ENCODE measurements at regions not wholly inside any gene's neighbourhood (a gene's known extent, or its start where the extent isn't known, plus 50 kb on each side); places are given as distances from the start of the nearest gene placed in this dataset.

- Histone ChIP-seq H3K27me3 (ENCODE audit: low read depth, low read length) (no peaks in the 10 kb centered on the region), H3K27ac (ENCODE audit: low read length) (no peak overlapping the region), H3K4me3 (ENCODE audit: low read depth in 1 of 2, low read length in 2 of 2) (no peak overlapping the region), H3K9me3 (ENCODE audit: control insufficient read depth in 1 of 2, low read length in 2 of 2) (no peaks in the 10 kb centered on the region), H3K4me1 (ENCODE audit: control insufficient read depth in 1 of 2, insufficient read depth in 2 of 2, low read length in 2 of 2) (no peaks in the 10 kb centered on the region), H3K36me3 (ENCODE audit: control insufficient read depth in 1 of 2, insufficient read depth in 2 of 2, low read length in 2 of 2) (no peaks in the 10 kb centered on the region)
Observed at GRCh38 chr15:53331328-53332190, 427.9 kb downstream of the WDR72 start.

- no peaks in the 10 kb centered on the region for H3K4me1 ChIP-seq (ENCODE audit: control insufficient read depth in 1 of 2, insufficient read depth in 2 of 2, low read length in 2 of 2)
- no peaks in the 10 kb centered on the region for H3K9me3 ChIP-seq (ENCODE audit: control insufficient read depth in 1 of 2, low read length in 2 of 2)
- H3K36me3 ChIP-seq (ENCODE audit: control insufficient read depth in 1 of 2, insufficient read depth in 2 of 2, low read length in 2 of 2), result no peaks in the 10 kb centered on the region
- H3K27ac ChIP-seq (ENCODE audit: low read length), result no peak overlapping the region
- H3K4me3 ChIP-seq (ENCODE audit: low read depth in 1 of 2, low read length in 2 of 2), result no peak overlapping the region
- no peaks in the 10 kb centered on the region for H3K27me3 ChIP-seq (ENCODE audit: low read depth, low read length)
Observed at GRCh38 chr15:53328341-53328740, 431.1 kb downstream of the WDR72 start.

GRCh38 chr15:53324061-53324460, 435.4 kb downstream of the WDR72 start:
- Histone ChIP-seq H3K4me1 (ENCODE audit: control insufficient read depth in 1 of 2, insufficient read depth in 2 of 2, low read length in 2 of 2) (no peaks in the 10 kb centered on the region), H3K9me3 (ENCODE audit: control insufficient read depth in 1 of 2, low read length in 2 of 2) (no peaks in the 10 kb centered on the region), H3K4me3 (ENCODE audit: low read depth in 1 of 2, low read length in 2 of 2) (no peak overlapping the region), H3K27ac (ENCODE audit: low read length) (no peak overlapping the region), H3K36me3 (ENCODE audit: control insufficient read depth in 1 of 2, insufficient read depth in 2 of 2, low read length in 2 of 2) (no peaks in the 10 kb centered on the region), H3K27me3 (ENCODE audit: low read depth, low read length) (no peaks in the 10 kb centered on the region)

- Histone ChIP-seq H3K27me3 (ENCODE audit: low read depth, low read length) (no peaks in the 10 kb centered on the region), H3K4me1 (ENCODE audit: control insufficient read depth in 1 of 2, insufficient read depth in 2 of 2, low read length in 2 of 2) (no peaks in the 10 kb centered on the region), H3K36me3 (ENCODE audit: control insufficient read depth in 1 of 2, insufficient read depth in 2 of 2, low read length in 2 of 2) (no peaks in the 10 kb centered on the region), H3K27ac (ENCODE audit: low read length) (no peak overlapping the region), H3K9me3 (ENCODE audit: control insufficient read depth in 1 of 2, low read length in 2 of 2) (no peaks in the 10 kb centered on the region), H3K4me3 (ENCODE audit: low read depth in 1 of 2, low read length in 2 of 2) (no peak overlapping the region)
Observed at GRCh38 chr15:53323191-53323590, 436.3 kb downstream of the WDR72 start.

- H3K27me3 ChIP-seq (ENCODE audit: low read depth, low read length), result no peaks in the 10 kb centered on the region
- H3K4me3 ChIP-seq (ENCODE audit: low read depth in 1 of 2, low read length in 2 of 2), result no peak overlapping the region
- no peak overlapping the region for H3K27ac ChIP-seq (ENCODE audit: low read length)
- H3K9me3 ChIP-seq (ENCODE audit: control insufficient read depth in 1 of 2, low read length in 2 of 2), result no peaks in the 10 kb centered on the region
- H3K4me1 ChIP-seq (ENCODE audit: control insufficient read depth in 1 of 2, insufficient read depth in 2 of 2, low read length in 2 of 2), result no peaks in the 10 kb centered on the region
- no peaks in the 10 kb centered on the region for H3K36me3 ChIP-seq (ENCODE audit: control insufficient read depth in 1 of 2, insufficient read depth in 2 of 2, low read length in 2 of 2)
Observed at GRCh38 chr15:53320816-53321215, 438.6 kb downstream of the WDR72 start.

GRCh38 chr15:53312707-53313106, 446.8 kb downstream of the WDR72 start:
- H3K36me3 ChIP-seq (ENCODE audit: control insufficient read depth in 1 of 2, insufficient read depth in 2 of 2, low read length in 2 of 2), result no peaks in the 10 kb centered on the region

GRCh38 chr15:53310709-53311108, 448.8 kb downstream of the WDR72 start:
- Histone ChIP-seq H3K4me3 (ENCODE audit: low read depth in 1 of 2, low read length in 2 of 2) (no peak overlapping the region), H3K36me3 (ENCODE audit: control insufficient read depth in 1 of 2, insufficient read depth in 2 of 2, low read length in 2 of 2) (no peaks in the 10 kb centered on the region), H3K27me3 (ENCODE audit: low read depth, low read length) (no peaks in the 10 kb centered on the region), H3K4me1 (ENCODE audit: control insufficient read depth in 1 of 2, insufficient read depth in 2 of 2, low read length in 2 of 2) (no peaks in the 10 kb centered on the region), H3K27ac (ENCODE audit: low read length) (no peak overlapping the region), H3K9me3 (ENCODE audit: control insufficient read depth in 1 of 2, low read length in 2 of 2) (no peaks in the 10 kb centered on the region)

More at GRCh38 chr15:53312707-53313106, 446.8 kb downstream of the WDR72 start:
- Histone ChIP-seq H3K4me1 (ENCODE audit: control insufficient read depth in 1 of 2, insufficient read depth in 2 of 2, low read length in 2 of 2) (no peaks in the 10 kb centered on the region), H3K27me3 (ENCODE audit: low read depth, low read length) (no peaks in the 10 kb centered on the region), H3K9me3 (ENCODE audit: control insufficient read depth in 1 of 2, low read length in 2 of 2) (no peaks in the 10 kb centered on the region), H3K4me3 (ENCODE audit: low read depth in 1 of 2, low read length in 2 of 2) (no peak overlapping the region), H3K27ac (ENCODE audit: low read length) (no peak overlapping the region)

- H3K4me1 ChIP-seq (ENCODE audit: control insufficient read depth in 1 of 2, insufficient read depth in 2 of 2, low read length in 2 of 2), result no peaks in the 10 kb centered on the region
- no peak overlapping the region for H3K27ac ChIP-seq (ENCODE audit: low read length)
- no peaks in the 10 kb centered on the region for H3K9me3 ChIP-seq (ENCODE audit: control insufficient read depth in 1 of 2, low read length in 2 of 2)
- H3K36me3 ChIP-seq (ENCODE audit: control insufficient read depth in 1 of 2, insufficient read depth in 2 of 2, low read length in 2 of 2), result no peaks in the 10 kb centered on the region
- H3K27me3 ChIP-seq (ENCODE audit: low read depth, low read length), result no peaks in the 10 kb centered on the region
- H3K4me3 ChIP-seq (ENCODE audit: low read depth in 1 of 2, low read length in 2 of 2), result no peak overlapping the region
Observed at GRCh38 chr15:53307952-53308624, 451.4 kb downstream of the WDR72 start.

GRCh38 chr15:53305554-53305953, 453.9 kb downstream of the WDR72 start:
- H3K4me1 ChIP-seq (ENCODE audit: control insufficient read depth in 1 of 2, insufficient read depth in 2 of 2, low read length in 2 of 2), result no peaks in the 10 kb centered on the region
- H3K9me3 ChIP-seq (ENCODE audit: control insufficient read depth in 1 of 2, low read length in 2 of 2), result no peaks in the 10 kb centered on the region
- H3K27ac ChIP-seq (ENCODE audit: low read length), result no peak overlapping the region
- no peaks in the 10 kb centered on the region for H3K27me3 ChIP-seq (ENCODE audit: low read depth, low read length)
- H3K4me3 ChIP-seq (ENCODE audit: low read depth in 1 of 2, low read length in 2 of 2), result no peak overlapping the region
- H3K36me3 ChIP-seq (ENCODE audit: control insufficient read depth in 1 of 2, insufficient read depth in 2 of 2, low read length in 2 of 2), result no peaks in the 10 kb centered on the region

GRCh38 chr15:53305101-53305500, 454.4 kb downstream of the WDR72 start:
- H3K4me3 ChIP-seq (ENCODE audit: low read depth in 1 of 2, low read length in 2 of 2), result no peak overlapping the region
- H3K36me3 ChIP-seq (ENCODE audit: control insufficient read depth in 1 of 2, insufficient read depth in 2 of 2, low read length in 2 of 2), result no peaks in the 10 kb centered on the region
- H3K27me3 ChIP-seq (ENCODE audit: low read depth, low read length), result no peaks in the 10 kb centered on the region
- no peaks in the 10 kb centered on the region for H3K9me3 ChIP-seq (ENCODE audit: control insufficient read depth in 1 of 2, low read length in 2 of 2)
- no peak overlapping the region for H3K27ac ChIP-seq (ENCODE audit: low read length)
- H3K4me1 ChIP-seq (ENCODE audit: control insufficient read depth in 1 of 2, insufficient read depth in 2 of 2, low read length in 2 of 2), result no peaks in the 10 kb centered on the region

GRCh38 chr15:53297828-53298227, 461.6 kb downstream of the WDR72 start:
- Histone ChIP-seq H3K4me1 (ENCODE audit: control insufficient read depth in 1 of 2, insufficient read depth in 2 of 2, low read length in 2 of 2) (no peaks in the 10 kb centered on the region), H3K27me3 (ENCODE audit: low read depth, low read length) (no peaks in the 10 kb centered on the region), H3K27ac (ENCODE audit: low read length) (no peak overlapping the region), H3K9me3 (ENCODE audit: control insufficient read depth in 1 of 2, low read length in 2 of 2) (no peaks in the 10 kb centered on the region), H3K36me3 (ENCODE audit: control insufficient read depth in 1 of 2, insufficient read depth in 2 of 2, low read length in 2 of 2) (no peaks in the 10 kb centered on the region), H3K4me3 (ENCODE audit: low read depth in 1 of 2, low read length in 2 of 2) (no peak overlapping the region)
